GM10266 (cell line): ENCODE measurements at regions not wholly inside any gene's neighbourhood (a gene's known extent, or its start where the extent isn't known, plus 50 kb on each side); places are given as distances from the start of the nearest gene placed in this dataset.

Experiments used
- DNase-seq: peaks from one replicate; pipeline ENCODE4 v3.0.0; 2012; ENCODE audit errors: extremely low spot score
- CTCF ChIP-seq: IDR thresholded peaks from 2 replicates; pipeline ENCODE4 v1.5.1; 2012; ENCODE audit warnings: mild to moderate bottlenecking, low read depth; ENCODE audit not compliant: control insufficient read depth, insufficient read depth; ENCODE audit errors: missing control alignments

- DNase-seq, result no peak
- no peak for TF ChIP-seq CTCF
Measured at GRCh38 chr11:115580416-115580815, 76.2 kb upstream of the CADM1 start.

DNA sequence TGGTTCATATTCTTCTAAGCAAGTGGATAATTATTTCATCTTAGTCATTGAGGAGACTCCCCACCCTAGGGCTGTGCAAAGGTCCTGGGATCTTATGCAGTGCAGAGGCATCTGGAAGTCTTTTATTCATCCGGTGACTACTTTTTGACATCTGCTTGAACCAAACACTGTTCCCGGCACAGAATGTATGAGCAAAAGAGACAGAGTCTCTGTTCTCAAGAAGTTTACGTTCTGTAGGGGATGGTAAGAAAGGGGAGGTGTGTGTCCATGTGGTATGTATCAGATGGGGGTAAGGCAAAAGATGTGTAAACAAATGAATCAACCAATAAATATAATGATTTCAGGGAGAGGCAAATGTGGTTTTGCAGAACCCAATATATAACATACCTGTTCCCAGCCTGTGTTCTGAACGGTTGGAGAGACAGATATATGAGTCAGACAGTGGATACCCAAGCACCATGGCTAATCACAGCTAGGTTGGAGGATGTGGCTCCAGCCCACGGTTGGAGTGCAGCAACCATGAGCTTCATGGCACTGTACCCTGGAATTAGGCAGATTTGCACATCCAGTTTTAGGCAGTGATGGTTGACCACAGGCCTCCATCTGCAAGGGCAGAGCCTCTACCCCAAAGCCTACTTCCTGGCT is 75.1 kb upstream of the CADM1 start:
- DNase-seq, result no peak

DNA sequence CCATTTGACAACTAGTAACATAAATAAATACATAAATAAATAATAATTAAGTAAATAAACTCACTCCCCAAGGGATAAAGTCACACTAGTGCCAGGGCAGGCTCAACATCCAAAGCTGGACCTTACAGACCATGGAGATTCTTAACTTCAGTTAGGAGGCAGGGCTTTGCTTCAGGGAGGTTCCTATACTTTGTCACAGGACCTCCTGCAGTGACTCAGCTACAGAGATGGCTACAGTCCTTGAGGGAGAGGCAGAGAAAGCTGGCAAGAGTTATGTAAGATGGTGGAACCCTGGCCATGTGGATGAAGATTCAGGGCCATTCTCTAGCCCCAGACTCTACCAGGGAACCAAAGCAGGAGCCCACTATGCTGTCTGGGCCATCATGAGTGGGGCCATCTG is 74.1 kb upstream of the CADM1 start:
- no peak for TF ChIP-seq CTCF
- no peak for DNase-seq

More for the DNA sequence above, 75.1 kb upstream of the CADM1 start:
- TF ChIP-seq CTCF, result no peak

GRCh38 chr11:115577701-115578100 is 73.5 kb upstream of the CADM1 start:
- DNase-seq, result no peak
- no peak for TF ChIP-seq CTCF

DNA sequence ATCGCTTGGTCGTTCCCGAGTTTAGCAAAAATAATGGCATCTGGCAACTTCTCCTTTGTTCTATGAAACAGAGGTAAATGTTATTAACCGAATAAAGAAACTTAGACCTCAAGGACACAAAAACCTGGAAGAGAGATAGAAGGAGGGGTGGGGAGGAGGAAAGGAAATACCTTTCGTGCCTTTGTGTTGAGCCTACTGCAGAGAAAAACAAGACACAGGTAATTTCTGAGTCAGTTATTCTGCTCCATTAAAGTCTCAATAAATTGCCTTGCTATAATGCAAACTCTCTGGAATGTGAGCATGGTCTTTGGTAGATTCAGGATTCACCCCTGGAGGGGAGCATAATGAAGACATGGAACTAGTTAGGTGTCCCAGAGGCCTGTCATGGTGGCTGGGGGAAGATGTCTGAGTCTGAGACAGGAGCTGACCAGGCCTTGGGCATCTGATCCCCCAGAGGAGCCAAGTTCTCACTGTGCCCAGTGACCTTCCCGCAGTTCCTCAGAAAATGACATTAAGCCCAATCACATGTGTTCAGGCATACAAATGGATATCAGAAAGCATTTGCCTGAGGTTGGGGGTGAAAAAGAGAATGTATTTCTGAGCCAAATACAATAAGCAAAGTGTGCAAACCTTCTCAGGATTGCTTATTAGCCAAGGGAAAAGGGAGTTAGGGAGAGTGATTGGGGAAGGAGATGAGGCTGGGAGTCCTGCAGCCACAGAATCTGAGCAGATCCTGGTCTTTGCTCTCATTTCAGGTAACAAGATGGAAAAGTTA is 72.6 kb upstream of the CADM1 start:
- no peak for DNase-seq
- no peak for TF ChIP-seq CTCF

GRCh38 chr11:115572551-115572950 is 68.3 kb upstream of the CADM1 start:
- TF ChIP-seq CTCF, result no peak
- DNase-seq, result no peak

DNA sequence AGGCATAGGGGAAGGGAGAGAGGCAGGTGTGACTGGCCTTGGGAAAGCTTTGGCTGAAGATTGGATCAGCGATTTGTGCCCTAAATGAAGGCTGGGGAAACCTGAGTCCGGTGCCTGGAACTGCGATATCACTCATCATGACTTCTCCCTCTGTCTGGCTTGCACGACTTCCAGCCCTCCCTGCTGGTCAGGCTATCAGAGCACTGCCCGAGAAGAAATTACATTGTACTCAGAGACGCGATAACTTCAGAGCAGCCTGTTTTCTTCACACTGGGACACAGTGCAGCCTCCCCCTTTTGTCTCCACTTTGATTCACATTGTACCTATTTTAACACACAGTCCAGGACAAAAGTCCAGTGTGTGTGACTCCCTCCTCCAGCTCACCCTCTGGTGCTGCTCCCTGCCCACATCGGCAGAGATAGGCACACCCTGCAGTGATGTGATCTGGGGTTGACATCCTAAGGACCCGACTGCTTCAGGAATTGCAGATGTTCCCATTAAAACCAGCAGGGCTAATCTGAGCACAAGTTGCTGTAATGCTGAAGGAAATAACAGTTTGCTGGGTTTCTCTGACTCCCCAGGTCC is 62.1 kb upstream of the CADM1 start:
- DNase-seq, result no peak

More for the DNA sequence above, 62.1 kb upstream of the CADM1 start:
- TF ChIP-seq CTCF, result no peak
